Glutamatergic neuron (in vitro differentiated cells): ENCODE measurements at regions not wholly inside any gene's neighbourhood (a gene's known extent, or its start where the extent isn't known, plus 50 kb on each side); places are given as distances from the start of the nearest gene placed in this dataset.

Experiments
- DNase-seq: peaks from one replicate; pipeline ENCODE4 v3.0.0; 2022
- H3K27ac Mint-ChIP-seq: one replicate; pipeline ENCODE4 v1.8.0; 2020; ENCODE audit warnings: mild to moderate bottlenecking, mixed read lengths, inconsistent platforms; ENCODE audit not compliant: unreplicated experiment
- H3K27me3 Mint-ChIP-seq: one replicate; pipeline ENCODE4 v1.8.0; 2020; ENCODE audit warnings: mild to moderate bottlenecking, moderate library complexity, mixed read lengths, inconsistent platforms; ENCODE audit not compliant: unreplicated experiment
- H3K36me3 Mint-ChIP-seq: one replicate; pipeline ENCODE4 v1.8.0; 2020; ENCODE audit warnings: mild to moderate bottlenecking, mixed read lengths, inconsistent platforms; ENCODE audit not compliant: unreplicated experiment
- H3K4me1 Mint-ChIP-seq: one replicate; pipeline ENCODE4 v1.8.0; 2020; ENCODE audit warnings: mild to moderate bottlenecking, low read depth, mixed read lengths, inconsistent platforms; ENCODE audit not compliant: unreplicated experiment
- H3K4me3 Mint-ChIP-seq: one replicate; pipeline ENCODE4 v1.8.0; 2020; ENCODE audit warnings: mild to moderate bottlenecking, mixed read lengths, inconsistent platforms; ENCODE audit not compliant: unreplicated experiment
- H3K9me3 Mint-ChIP-seq: one replicate; pipeline ENCODE4 v1.8.0; 2020; ENCODE audit warnings: mild to moderate bottlenecking, moderate library complexity, mixed read lengths, inconsistent platforms; ENCODE audit not compliant: unreplicated experiment
- CTCF ChIP-seq: fragments of 200-600 bp; sonication (generic); IDR thresholded peaks from one replicate; pipeline ENCODE4 v1.5.0; 2021; ENCODE audit not compliant: partially characterized antibody, unreplicated experiment

GRCh38 chr12:126890097-126890496 is 1376.9 kb upstream of the TMEM132C start:
- Mint-ChIP-seq H3K9me3 (peaks cover 2% of the 10 kb centered on the region), H3K27ac (no peak overlapping the region), H3K4me3 (no peak overlapping the region), H3K36me3 (no peaks in the 10 kb centered on the region), H3K4me1 (no peaks in the 10 kb centered on the region), H3K27me3 (no peaks in the 10 kb centered on the region)
- DNase-seq: no peak
- no peak for TF ChIP-seq CTCF

GRCh38 chr12:126891789-126892188 is 1375.2 kb upstream of the TMEM132C start:
- H3K4me1 Mint-ChIP-seq: no peaks in the 10 kb centered on the region
- TF ChIP-seq CTCF: no peak
- H3K36me3 Mint-ChIP-seq: no peaks in the 10 kb centered on the region
- H3K4me3 Mint-ChIP-seq: no peak overlapping the region
- no peaks in the 10 kb centered on the region for H3K27me3 Mint-ChIP-seq
- no peak for DNase-seq
- H3K9me3 Mint-ChIP-seq: peaks cover 3% of the 10 kb centered on the region
- H3K27ac Mint-ChIP-seq: no peak overlapping the region

- Mint-ChIP-seq H3K4me3 (no peak overlapping the region), H3K9me3 (peaks cover 12% of the 10 kb centered on the region), H3K36me3 (no peaks in the 10 kb centered on the region), H3K27me3 (no peaks in the 10 kb centered on the region), H3K4me1 (no peaks in the 10 kb centered on the region), H3K27ac (no peak overlapping the region)
- no peak for DNase-seq
- no peak for TF ChIP-seq CTCF
These were observed 1370.7 kb upstream of the TMEM132C start for GRCh38 chr12:126895951-126896913.

- Mint-ChIP-seq H3K4me3 (no peak overlapping the region), H3K27ac (no peak overlapping the region), H3K4me1 (no peaks in the 10 kb centered on the region), H3K27me3 (no peaks in the 10 kb centered on the region), H3K9me3 (peaks cover 12% of the 10 kb centered on the region), H3K36me3 (no peaks in the 10 kb centered on the region)
- no peak for DNase-seq
- no peak for TF ChIP-seq CTCF
These were observed 1369.9 kb upstream of the TMEM132C start for GRCh38 chr12:126897102-126897501.

- H3K27me3 Mint-ChIP-seq: no peaks in the 10 kb centered on the region
- peaks cover 12% of the 10 kb centered on the region for H3K9me3 Mint-ChIP-seq
- H3K4me1 Mint-ChIP-seq: no peaks in the 10 kb centered on the region
These were observed 1369.2 kb upstream of the TMEM132C start for GRCh38 chr12:126897778-126898177.

More at GRCh38 chr12:126897778-126898177, 1369.2 kb upstream of the TMEM132C start:
- Mint-ChIP-seq H3K4me3 (no peak overlapping the region), H3K36me3 (no peaks in the 10 kb centered on the region), H3K27ac (no peak overlapping the region)
- no peak for DNase-seq
- no peak for TF ChIP-seq CTCF
